ENCODE measurements at regions not wholly inside any gene's neighbourhood (a gene's known extent, or its start where the extent isn't known, plus 50 kb on each side); places are given as distances from the start of the nearest gene placed in this dataset.

GRCh38 chr13:61052175-61052574 lies 363.5 kb downstream of the PCDH20 start:
- no peaks in the 10 kb centered on the region for H3K79me2 ChIP-seq (ENCODE audit: low read length)
- no peaks in the 10 kb centered on the region for H3K36me3 ChIP-seq (ENCODE audit: low read depth, low read length)
- H4K20me1 ChIP-seq (ENCODE audit: low read length), result no peaks in the 10 kb centered on the region
- intact Hi-C loops (cut with micrococcal nuclease), result no loop called here
- no peak for DNase-seq
- ChIA-PET CTCF (no interaction called here), POLR2A (ENCODE audit: unreplicated experiment) (no interaction called here)
- no peaks in the 10 kb centered on the region for H3K27me3 ChIP-seq (ENCODE audit: low read length)
- H2AFZ ChIP-seq (ENCODE audit: low read length), result no peak overlapping the region
- H3K27ac ChIP-seq (ENCODE audit: low read length), result no peak overlapping the region
- ATAC-seq, result no peak
- no peaks in the 10 kb centered on the region for H3K4me1 ChIP-seq (ENCODE audit: insufficient read depth, low read length)
- no peaks in the 10 kb centered on the region for H3K9me2 ChIP-seq (replicated peaks; ENCODE audit: low read length)
- H3K4me3 ChIP-seq (ENCODE audit: low read length), result no peak overlapping the region
- TF ChIP-seq EZH2phosphoT487 (IDR thresholded peaks at IDR 0.05; ENCODE audit: borderline replicate concordance, low read length), result no peak
- TF ChIP-seq EZH2 (IDR thresholded peaks at IDR 0.05; ENCODE audit: low read length, unreplicated experiment), result no peak
- no peak for TF ChIP-seq CTCF (conservative IDR thresholded peaks at IDR 0.05; ENCODE audit: low read depth, low read length)
- no peak overlapping the region for H3K4me2 ChIP-seq (ENCODE audit: low read length)
- no peaks in the 10 kb centered on the region for H3K9me3 ChIP-seq (ENCODE audit: low read length)
- BruUV-seq (replicated peaks), result no TSS peak
- no peak overlapping the region for H3K9ac ChIP-seq (ENCODE audit: low read length)
- no peaks in the 10 kb centered on the region for H3F3A ChIP-seq (ENCODE audit: low read length, unreplicated experiment)

- Histone ChIP-seq H3K36me3 (ENCODE audit: low read depth, low read length) (no peaks in the 10 kb centered on the region), H3K9me2 (replicated peaks; ENCODE audit: low read length) (no peaks in the 10 kb centered on the region), H3K9me3 (ENCODE audit: low read length) (no peaks in the 10 kb centered on the region), H4K20me1 (ENCODE audit: low read length) (no peaks in the 10 kb centered on the region), H3K4me2 (ENCODE audit: low read length) (no peak overlapping the region), H3K27ac (ENCODE audit: low read length) (no peak overlapping the region), H2AFZ (ENCODE audit: low read length) (no peak overlapping the region), H3K4me1 (ENCODE audit: insufficient read depth, low read length) (no peaks in the 10 kb centered on the region), H3K79me2 (ENCODE audit: low read length) (no peaks in the 10 kb centered on the region), H3K27me3 (ENCODE audit: low read length) (no peaks in the 10 kb centered on the region), H3F3A (ENCODE audit: low read length, unreplicated experiment) (no peaks in the 10 kb centered on the region), H3K9ac (ENCODE audit: low read length) (no peak overlapping the region), H3K4me3 (ENCODE audit: low read length) (no peak overlapping the region)
- ATAC-seq (no peak), DNase-seq (no peak)
- POLR2A ChIA-PET (ENCODE audit: unreplicated experiment), result no interaction called here
- CTCF ChIA-PET, result no interaction called here
- BruUV-seq (replicated peaks), result no TSS peak
- intact Hi-C loops (cut with micrococcal nuclease), result no loop called here
- TF ChIP-seq EZH2phosphoT487 (IDR thresholded peaks at IDR 0.05; ENCODE audit: borderline replicate concordance, low read length), result no peak
Measured at GRCh38 chr13:61045251-61045650, 370.4 kb downstream of the PCDH20 start.

GRCh38 chr13:61040181-61040580 lies 375.5 kb downstream of the PCDH20 start:
- H3K4me2 ChIP-seq (ENCODE audit: low read length), result no peak overlapping the region
- ATAC-seq, result no peak
- no peaks in the 10 kb centered on the region for H3K27me3 ChIP-seq (ENCODE audit: low read length)
- no peaks in the 10 kb centered on the region for H3K36me3 ChIP-seq (ENCODE audit: low read depth, low read length)
- no peak overlapping the region for H3K9ac ChIP-seq (ENCODE audit: low read length)
- H3K79me2 ChIP-seq (ENCODE audit: low read length), result no peaks in the 10 kb centered on the region
- CTCF ChIA-PET, result no interaction called here
- intact Hi-C loops (cut with micrococcal nuclease), result no loop called here
- TF ChIP-seq EZH2phosphoT487 (IDR thresholded peaks at IDR 0.05; ENCODE audit: borderline replicate concordance, low read length), result no peak
- TF ChIP-seq EZH2 (IDR thresholded peaks at IDR 0.05; ENCODE audit: low read length, unreplicated experiment), result no peak
- no peak for TF ChIP-seq CTCF (conservative IDR thresholded peaks at IDR 0.05; ENCODE audit: low read depth, low read length)
- no peaks in the 10 kb centered on the region for H4K20me1 ChIP-seq (ENCODE audit: low read length)
- H2AFZ ChIP-seq (ENCODE audit: low read length), result no peak overlapping the region
- H3K4me3 ChIP-seq (ENCODE audit: low read length), result no peak overlapping the region
- DNase-seq, result no peak
- H3F3A ChIP-seq (ENCODE audit: low read length, unreplicated experiment), result no peaks in the 10 kb centered on the region
- no peaks in the 10 kb centered on the region for H3K9me2 ChIP-seq (replicated peaks; ENCODE audit: low read length)
- no peaks in the 10 kb centered on the region for H3K9me3 ChIP-seq (ENCODE audit: low read length)
- POLR2A ChIA-PET (ENCODE audit: unreplicated experiment), result no interaction called here
- BruUV-seq (replicated peaks), result no TSS peak
- no peaks in the 10 kb centered on the region for H3K4me1 ChIP-seq (ENCODE audit: insufficient read depth, low read length)
- H3K27ac ChIP-seq (ENCODE audit: low read length), result no peak overlapping the region
